IPS DF 19.7 (cell line): ENCODE measurements at regions not wholly inside any gene's neighbourhood (a gene's known extent, or its start where the extent isn't known, plus 50 kb on each side); places are given as distances from the start of the nearest gene placed in this dataset.

Experiments
- DNase-seq: peaks from one replicate; pipeline ENCODE4 v3.0.0-alpha.2; 2013; ENCODE audit warnings: low read depth, low spot score

DNA sequence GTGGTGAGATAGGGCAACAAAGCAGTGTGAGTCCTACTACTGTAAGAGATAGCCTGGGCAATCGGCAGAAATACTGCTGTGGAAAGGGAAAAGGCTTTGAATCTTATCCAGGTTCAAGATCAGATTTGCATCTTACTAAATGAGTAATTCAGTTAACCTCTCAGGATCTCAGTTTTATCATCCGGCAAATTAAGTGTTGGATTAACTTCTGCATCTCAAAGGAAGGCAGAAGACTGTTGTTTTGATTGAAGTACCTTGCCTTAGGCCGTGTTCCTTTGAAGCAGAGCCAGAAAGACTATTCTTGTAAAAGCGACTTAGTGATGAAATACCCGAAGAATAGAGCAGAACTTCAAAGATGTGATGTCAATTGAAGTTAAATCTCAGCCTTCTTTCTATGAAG is 612.9 kb upstream of the USP24 start:
- DNase-seq: no peak

GRCh38 chr1:55827350-55827749 is 612.2 kb upstream of the USP24 start:
- DNase-seq: no peak

DNA sequence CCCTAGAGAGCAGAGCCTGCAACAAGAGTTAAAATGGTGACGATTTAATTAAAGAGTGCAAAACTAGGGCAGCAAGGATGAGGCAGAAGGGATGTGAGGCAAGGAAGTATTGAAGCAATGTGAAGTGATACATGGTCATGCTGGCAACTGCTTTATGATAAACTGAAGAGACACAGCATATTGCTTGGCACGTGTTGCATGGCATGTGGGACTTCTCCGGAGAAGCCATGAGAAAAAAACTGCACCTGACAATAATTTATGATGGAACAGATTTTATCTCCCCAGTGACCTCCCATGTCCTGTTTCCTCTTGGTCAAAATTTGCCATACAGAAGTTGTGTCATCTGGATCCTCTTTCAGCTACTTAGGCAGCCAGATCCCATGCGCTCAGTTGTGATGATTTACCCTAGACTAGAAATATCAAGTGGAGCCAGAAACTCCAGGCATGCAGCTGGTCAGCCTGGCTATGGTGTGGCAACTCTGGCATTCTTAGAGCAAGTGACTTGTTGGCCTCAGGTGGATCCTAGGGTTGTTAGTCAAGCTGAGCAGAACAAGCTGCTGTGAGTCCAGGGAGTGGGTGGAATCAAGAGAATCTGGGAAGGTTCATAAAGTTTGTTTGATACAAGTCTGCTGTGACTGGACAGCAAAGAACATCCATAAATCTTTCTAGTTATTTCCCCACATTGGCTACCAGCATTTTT is 611.4 kb upstream of the USP24 start:
- no peak for DNase-seq

GRCh38 chr1:55825461-55825860 is 610.3 kb upstream of the USP24 start:
- no peak for DNase-seq

GRCh38 chr1:55824251-55824640 is 609.1 kb upstream of the USP24 start:
- no peak for DNase-seq

GRCh38 chr1:55823541-55824250 is 608.5 kb upstream of the USP24 start:
- DNase-seq: no peak

DNA sequence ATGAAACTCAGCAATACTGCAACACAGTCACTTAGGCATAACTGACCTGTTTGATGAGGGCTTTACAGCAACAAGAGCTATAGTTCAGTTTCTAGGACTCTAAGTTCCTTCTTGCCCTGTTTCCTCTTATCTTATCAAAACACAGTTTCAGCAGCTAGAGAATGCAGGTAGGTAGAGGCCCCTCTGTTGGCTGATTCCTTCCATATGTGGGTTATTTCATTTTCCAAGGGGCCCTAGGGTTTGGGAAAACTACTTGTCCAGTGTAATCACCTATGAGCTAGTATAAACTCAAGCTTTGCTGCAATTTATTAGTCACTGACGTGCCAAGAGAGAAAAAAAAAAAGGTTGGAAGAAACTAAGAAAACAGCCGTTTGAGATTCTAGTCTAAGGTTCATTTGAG is 607.7 kb upstream of the USP24 start:
- DNase-seq: no peak

- DNase-seq: no peak
These were observed 606.1 kb upstream of the USP24 start for GRCh38 chr1:55821234-55821633.

DNA sequence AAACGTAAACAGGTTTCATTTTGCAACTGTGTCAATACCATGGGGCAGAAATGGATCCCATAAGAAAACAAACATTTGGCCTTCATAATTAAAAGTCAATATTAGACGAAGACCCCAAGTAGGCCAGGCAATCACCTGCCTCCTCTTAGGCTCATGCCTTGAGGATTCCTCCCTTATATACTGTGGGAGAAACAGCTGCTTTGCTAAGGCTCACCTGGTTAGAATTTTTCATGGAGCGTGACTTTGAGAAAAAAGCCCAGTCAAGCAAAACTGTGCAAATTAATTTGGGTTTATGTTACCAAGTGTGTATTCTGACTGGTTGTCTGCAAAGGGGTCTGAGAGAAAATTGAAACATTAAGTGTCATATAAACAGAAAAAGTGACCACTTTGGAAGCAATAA is 605.3 kb upstream of the USP24 start:
- DNase-seq: no peak

GRCh38 chr1:55819011-55819410 is 603.8 kb upstream of the USP24 start:
- DNase-seq: no peak

GRCh38 chr1:55816456-55817426 is 601.6 kb upstream of the USP24 start:
- DNase-seq: no peak

GRCh38 chr1:55815745-55816455 is 600.7 kb upstream of the USP24 start:
- no peak for DNase-seq

DNA sequence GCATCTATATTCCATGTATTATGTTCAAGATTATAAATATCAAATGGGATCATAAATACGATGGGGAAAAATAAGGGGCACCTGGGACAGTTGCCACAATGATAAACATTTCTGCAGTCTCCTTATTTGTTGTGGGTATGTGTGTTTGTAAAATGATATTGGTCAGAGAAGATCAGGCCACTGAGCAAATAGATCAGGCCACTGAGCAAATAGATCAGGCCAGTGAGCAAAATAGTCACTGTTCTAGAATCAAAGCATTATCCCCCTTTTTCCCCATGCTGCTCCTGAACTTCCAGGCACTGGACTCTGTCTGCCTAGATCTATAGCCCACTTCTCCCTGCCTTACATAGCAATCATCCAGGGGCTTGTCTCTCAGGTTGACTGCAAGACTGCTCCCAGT is 599.8 kb upstream of the USP24 start:
- DNase-seq: no peak

DNA sequence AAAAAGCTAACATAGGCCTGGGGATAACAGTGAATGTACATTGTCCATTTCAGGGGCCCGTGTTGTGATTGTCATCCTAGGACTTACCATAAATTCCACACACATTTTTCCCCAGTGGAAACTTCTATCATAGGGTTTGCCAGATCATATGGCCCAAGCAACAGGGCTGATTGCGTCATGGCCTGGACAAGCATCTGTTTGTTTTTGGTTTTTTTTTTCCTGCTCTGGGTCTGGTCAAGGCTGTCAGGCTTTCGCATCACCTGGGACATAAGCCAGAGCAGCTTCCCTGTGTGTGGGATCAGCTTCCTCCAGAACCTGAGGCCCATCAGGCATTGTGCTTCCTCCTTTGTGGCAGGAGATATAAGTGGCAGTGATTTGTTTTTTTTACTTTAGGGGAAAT is 598.5 kb upstream of the USP24 start:
- no peak for DNase-seq

- no peak for DNase-seq
These were observed 597.1 kb upstream of the USP24 start for GRCh38 chr1:55812281-55812680.

GRCh38 chr1:55808263-55808662 is 593.1 kb upstream of the USP24 start:
- no peak for DNase-seq

DNA sequence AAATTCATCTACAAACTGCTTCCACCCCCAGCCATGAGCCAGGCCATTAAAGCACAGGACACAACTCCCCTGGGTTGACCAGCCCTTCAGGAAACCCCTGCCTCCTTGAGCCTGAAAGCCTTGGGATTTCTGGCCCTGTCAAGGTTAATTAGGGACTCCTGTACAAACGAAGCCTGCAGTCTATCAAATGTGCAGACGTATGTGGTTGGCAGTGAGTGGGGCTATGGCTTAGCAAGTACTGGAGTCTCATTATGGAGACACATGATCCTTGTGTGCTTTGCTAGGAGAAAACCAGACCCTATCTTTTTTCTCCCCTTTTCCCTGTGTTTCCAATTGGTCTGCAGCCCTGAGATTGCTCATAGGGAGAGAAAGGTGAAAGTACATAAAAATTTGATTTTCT is 588.3 kb upstream of the USP24 start:
- no peak for DNase-seq

DNA sequence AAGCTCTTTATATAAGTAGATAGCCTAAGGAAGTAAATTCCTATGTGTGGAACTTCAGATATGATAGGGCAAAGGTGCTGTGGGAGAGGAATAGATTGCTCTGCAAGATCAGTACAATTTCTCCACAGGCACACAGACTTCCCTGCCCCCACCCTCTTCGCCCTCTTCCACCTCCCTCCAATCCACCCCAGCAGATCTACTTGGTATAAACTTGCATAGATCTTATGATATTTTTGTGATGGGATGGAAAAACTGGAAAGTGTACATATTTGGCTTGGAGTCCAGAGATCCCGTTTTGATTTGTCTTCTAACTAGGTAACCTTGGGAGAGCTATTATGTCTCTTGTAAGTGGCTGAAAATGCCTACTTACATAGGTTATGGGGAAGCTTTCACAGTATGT is 586.3 kb upstream of the USP24 start:
- no peak for DNase-seq

GRCh38 chr1:55800503-55800902 is 585.3 kb upstream of the USP24 start:
- no peak for DNase-seq

GRCh38 chr1:55793856-55794255 is 578.7 kb upstream of the USP24 start:
- no peak for DNase-seq

GRCh38 chr1:55792870-55793269 is 577.7 kb upstream of the USP24 start:
- no peak for DNase-seq

DNA sequence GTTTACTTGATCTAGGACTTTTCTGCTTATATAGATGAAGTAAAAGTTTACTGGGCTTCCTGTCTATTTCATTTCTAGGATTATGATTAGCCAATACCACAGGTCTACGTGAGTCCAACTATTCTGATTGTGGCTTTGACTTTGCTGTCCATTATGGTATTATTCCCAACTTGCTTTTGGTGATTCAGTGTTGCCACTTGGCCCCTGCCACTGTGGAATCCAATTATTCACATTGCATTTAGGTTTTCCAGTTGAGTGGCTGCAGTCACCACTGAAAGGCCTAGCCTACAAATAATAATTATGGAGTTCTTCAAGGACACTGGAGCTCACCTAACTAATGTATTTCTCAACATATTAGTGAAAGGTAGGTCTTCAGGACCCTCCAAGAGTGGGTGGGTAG is 574.3 kb upstream of the USP24 start:
- DNase-seq: no peak
